ENCODE measurements at regions not wholly inside any gene's neighbourhood (a gene's known extent, or its start where the extent isn't known, plus 50 kb on each side); places are given as distances from the start of the nearest gene placed in this dataset.

DNA sequence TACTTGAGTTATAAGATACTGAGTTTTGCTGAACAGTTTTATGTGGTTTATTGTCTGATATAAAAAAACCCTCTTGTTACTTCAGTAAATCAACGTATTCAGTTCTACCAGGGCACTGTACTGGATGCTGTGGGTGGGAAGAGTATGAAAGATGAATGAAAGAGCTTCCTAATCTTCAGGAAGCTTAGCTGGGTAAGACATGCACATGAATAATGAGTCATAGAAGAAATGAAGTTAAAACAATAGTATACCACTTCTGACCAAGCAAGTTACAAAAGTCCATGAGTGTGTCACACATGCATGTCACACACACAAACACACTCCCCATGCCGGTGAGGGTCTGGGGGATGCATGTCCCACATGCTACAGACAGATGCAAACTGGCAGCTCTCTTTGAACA lies 105.9 kb downstream of the SIPA1L2 start:
- Histone ChIP-seq H3K27ac (no peak overlapping the region), H3K27me3 (no peaks in the 10 kb centered on the region), H3K4me1 (peaks cover 0 to 18% (median 0%) of the 10 kb centered on the region in 3 donors), H3K9me3 (no peaks in the 10 kb centered on the region), H3K4me3 (no peak overlapping the region), H3K36me3 (no peaks in the 10 kb centered on the region)
- WGBS, 2 donors (ENCODE audit: low coverage in 1 of 2) = 69 to 85% methylated on average over 2 of the region's 2 CpGs
- TF ChIP-seq CTCF (IDR thresholded peaks at IDR 0.05) (no peak), POLR2AphosphoS5 (IDR thresholded peaks at IDR 0.05) (no peak), POLR2A (IDR thresholded peaks at IDR 0.05) (no peak), EP300 (IDR thresholded peaks at IDR 0.05) (no peak)
- ATAC-seq = no peak

GRCh38 chr1:232522189-232522588 lies 107.7 kb downstream of the SIPA1L2 start:
- no peak for ATAC-seq
- no peaks in the 10 kb centered on the region for H3K27me3 ChIP-seq
- TF ChIP-seq CTCF (IDR thresholded peaks at IDR 0.05) = no peak
- TF ChIP-seq POLR2A (IDR thresholded peaks at IDR 0.05) = no peak
- H3K4me1 ChIP-seq = peaks cover 0 to 16% (median 0%) of the 10 kb centered on the region in 3 donors
- H3K36me3 ChIP-seq = no peaks in the 10 kb centered on the region
- no peak overlapping the region for H3K27ac ChIP-seq
- no peaks in the 10 kb centered on the region for H3K9me3 ChIP-seq
- WGBS, 2 donors (ENCODE audit: low coverage in 1 of 2) = 100% methylated on average over 1 of the region's 1 CpG
- H3K4me3 ChIP-seq = no peak overlapping the region

DNA sequence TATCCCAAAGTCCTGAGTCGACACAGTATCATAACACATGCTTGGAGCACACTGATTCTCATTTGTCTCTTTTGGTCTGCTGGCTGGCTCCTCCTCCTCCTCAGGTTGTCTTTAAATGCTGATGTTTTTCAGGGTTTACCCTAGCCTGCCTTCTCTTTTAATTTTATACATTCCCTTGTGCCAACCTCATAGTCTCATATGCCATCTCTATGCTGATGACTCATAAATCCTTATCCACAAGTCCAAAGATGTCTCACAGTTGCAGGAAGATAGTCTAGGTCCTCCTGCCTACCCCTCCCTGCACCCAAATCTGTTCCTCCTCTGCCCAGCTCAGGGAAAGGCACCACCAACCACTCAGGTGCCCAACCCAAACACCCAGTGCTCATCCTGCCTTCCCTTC lies 108.3 kb downstream of the SIPA1L2 start:
- ATAC-seq = no peak
- Histone ChIP-seq H3K27ac (no peak overlapping the region), H3K27me3 (no peaks in the 10 kb centered on the region), H3K4me1 (peaks cover 0 to 10% (median 0%) of the 10 kb centered on the region in 3 donors), H3K4me3 (no peak overlapping the region), H3K9me3 (no peaks in the 10 kb centered on the region), H3K36me3 (no peaks in the 10 kb centered on the region)
- WGBS, 2 donors (ENCODE audit: low coverage in 1 of 2) = 89% methylated on average over 1 of the region's 1 CpG; no CpG with 5 or more reads in 1 of the 2 donors
- no peak for TF ChIP-seq POLR2A (IDR thresholded peaks at IDR 0.05)
- no peak for TF ChIP-seq POLR2AphosphoS5 (IDR thresholded peaks at IDR 0.05)
- no peak for TF ChIP-seq EP300 (IDR thresholded peaks at IDR 0.05)
- no peak for TF ChIP-seq CTCF (IDR thresholded peaks at IDR 0.05)

DNA sequence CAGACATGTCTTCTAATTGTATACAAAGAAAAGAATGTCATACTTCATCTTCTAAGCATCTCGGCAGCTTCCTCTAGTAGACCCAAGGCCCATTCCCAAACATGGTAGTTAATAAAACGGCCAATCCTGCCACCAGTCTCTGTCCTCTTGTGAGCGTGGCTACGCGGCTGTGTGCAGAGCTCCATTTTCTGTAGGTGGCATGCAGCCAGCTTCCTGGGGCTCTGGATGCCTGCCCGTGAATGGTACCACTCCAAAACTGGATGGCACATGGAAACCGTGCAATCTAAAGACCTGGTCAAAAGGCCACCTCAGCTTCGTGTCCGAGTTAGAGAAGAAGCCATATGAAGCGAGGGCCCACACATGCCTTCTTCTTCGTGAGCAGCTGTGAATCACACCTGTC lies 110.7 kb downstream of the SIPA1L2 start:
- H3K36me3 ChIP-seq = peaks cover 0 to 12% of the 10 kb centered on the region in 2 donors
- H3K27me3 ChIP-seq = no peaks in the 10 kb centered on the region
- no peak for ATAC-seq
- 53 to 85% methylated on average over 3 to 9 of the region's 11 CpGs for WGBS, 2 donors (ENCODE audit: low coverage in 1 of 2)
- H3K27ac ChIP-seq = no peak overlapping the region
- H3K4me3 ChIP-seq = no peak overlapping the region
- peaks cover 0 to 9% (median 0%) of the 10 kb centered on the region in 3 donors for H3K4me1 ChIP-seq
- TF ChIP-seq POLR2A (IDR thresholded peaks at IDR 0.05) = no peak
- no peak for TF ChIP-seq CTCF (IDR thresholded peaks at IDR 0.05)
- TF ChIP-seq POLR2AphosphoS5 (IDR thresholded peaks at IDR 0.05) = no peak
- no peak for TF ChIP-seq EP300 (IDR thresholded peaks at IDR 0.05)
- H3K9me3 ChIP-seq = no peaks in the 10 kb centered on the region

DNA sequence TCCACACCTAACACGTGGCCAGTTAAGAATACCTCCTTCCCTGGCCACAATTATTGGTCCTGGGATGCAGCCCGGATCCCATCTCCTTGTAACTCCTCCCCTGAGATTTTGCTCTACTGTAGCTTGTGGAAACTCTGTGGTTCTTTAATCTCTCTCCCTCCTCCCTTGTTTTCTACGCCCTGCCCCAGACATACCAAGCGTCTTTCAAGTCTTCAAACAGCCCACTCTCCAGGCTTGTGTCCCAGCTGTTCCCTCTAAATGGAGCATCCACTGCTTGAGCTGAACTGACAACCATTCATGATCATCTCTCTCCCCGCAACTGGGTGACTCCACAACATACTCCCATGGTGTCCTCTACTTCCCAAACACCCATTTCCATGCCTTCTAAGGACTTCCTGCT lies 111.6 kb downstream of the SIPA1L2 start:
- no peak for TF ChIP-seq POLR2A (IDR thresholded peaks at IDR 0.05)
- TF ChIP-seq POLR2AphosphoS5 (IDR thresholded peaks at IDR 0.05) = no peak
- TF ChIP-seq EP300 (IDR thresholded peaks at IDR 0.05) = no peak
- no peak for TF ChIP-seq CTCF (IDR thresholded peaks at IDR 0.05)
- 80 to 91% methylated on average over 5 of the region's 5 CpGs for WGBS, 2 donors (ENCODE audit: low coverage in 1 of 2)
- ATAC-seq = no peak
- Histone ChIP-seq H3K4me1 (peaks cover 0 to 9% (median 0%) of the 10 kb centered on the region in 3 donors), H3K4me3 (no peak overlapping the region), H3K9me3 (no peaks in the 10 kb centered on the region), H3K27ac (no peak overlapping the region), H3K27me3 (no peaks in the 10 kb centered on the region), H3K36me3 (peaks cover 0 to 16% of the 10 kb centered on the region in 2 donors)

Measured in gastroesophageal sphincter (tissue), 4 donors.